Heart left ventricle (tissue), 13 donors: ENCODE measurements at regions not wholly inside any gene's neighbourhood (a gene's known extent, or its start where the extent isn't known, plus 50 kb on each side); places are given as distances from the start of the nearest gene placed in this dataset.

Source experiments
- POLR2A ChIP-seq, 2 donors: fragments of 450-650 bp; IDR thresholded peaks; one replicate each; pipeline ENCODE4 v1.6.1; 2017; ENCODE audit warnings: antibody characterized with exemption in 2 of 2, mild to moderate bottlenecking in 2 of 2, moderate library complexity in 2 of 2
- TF ChIP-seq, protein P1 (sequence below), 12 donors: fragments of 200-600 bp; sonication (generic) in 4 of 12; IDR thresholded peaks; one replicate each; pipeline versions ENCODE4 v1.5.0 to v1.8.0; 2018 to 2022; ENCODE audit warnings: antibody characterized with exemption in 12 of 12, mild to moderate bottlenecking in 5 of 12
- donor health status: ischemic (EF 13 %, LVEDD 7.1; RV severe dilation, severe dysfunction).
- donor health status: DM: no; HTN: yes; CAD: no.
- donor health status: DM: no; HTN: no; CAD: no.
- donor health status: ischemic (EF 25% LVEDD 6.9; RV normal size, moderate dysfunction).
- donor health status: ischemic (EF 25% LVEDD 5.7; RV mildly dilated, moderate dysfunction).
- donor health status: ischemic (EF 35%, LVEDD 5.7; RV mildly dilated, moderate dysfunction).
- donor health status: nonischemic (EF 11% LVEDD 7.7; RV severe dilation, severe dysfunction).
- donor health status: DM: yes; HTN: yes; CAD: no.
- donor health status: PGD.
- donor health status: ischemic (EF 29% LVEDD 5.4; RV normal size, mild dysfunction).
- donor health status: nonischemic (EF 23%, LVEDD 6.1; RV moderate dilation, normal function).

GRCh38 chr6:133185731-133186130 lies 55.4 kb upstream of the EYA4 start:
- TF ChIP-seq, protein P1, sequence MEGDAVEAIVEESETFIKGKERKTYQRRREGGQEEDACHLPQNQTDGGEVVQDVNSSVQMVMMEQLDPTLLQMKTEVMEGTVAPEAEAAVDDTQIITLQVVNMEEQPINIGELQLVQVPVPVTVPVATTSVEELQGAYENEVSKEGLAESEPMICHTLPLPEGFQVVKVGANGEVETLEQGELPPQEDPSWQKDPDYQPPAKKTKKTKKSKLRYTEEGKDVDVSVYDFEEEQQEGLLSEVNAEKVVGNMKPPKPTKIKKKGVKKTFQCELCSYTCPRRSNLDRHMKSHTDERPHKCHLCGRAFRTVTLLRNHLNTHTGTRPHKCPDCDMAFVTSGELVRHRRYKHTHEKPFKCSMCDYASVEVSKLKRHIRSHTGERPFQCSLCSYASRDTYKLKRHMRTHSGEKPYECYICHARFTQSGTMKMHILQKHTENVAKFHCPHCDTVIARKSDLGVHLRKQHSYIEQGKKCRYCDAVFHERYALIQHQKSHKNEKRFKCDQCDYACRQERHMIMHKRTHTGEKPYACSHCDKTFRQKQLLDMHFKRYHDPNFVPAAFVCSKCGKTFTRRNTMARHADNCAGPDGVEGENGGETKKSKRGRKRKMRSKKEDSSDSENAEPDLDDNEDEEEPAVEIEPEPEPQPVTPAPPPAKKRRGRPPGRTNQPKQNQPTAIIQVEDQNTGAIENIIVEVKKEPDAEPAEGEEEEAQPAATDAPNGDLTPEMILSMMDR (IDR thresholded peaks at IDR 0.05) = no peak
- no peak for TF ChIP-seq POLR2A (IDR thresholded peaks at IDR 0.05)
